ENCODE measurements at regions not wholly inside any gene's neighbourhood (a gene's known extent, or its start where the extent isn't known, plus 50 kb on each side); places are given as distances from the start of the nearest gene placed in this dataset.
"Not testable (repeated sequence)": the region's sequence is repeated elsewhere in the genome, so short reads cannot be mapped to it uniquely, and the experiment has no call there.

DNA sequence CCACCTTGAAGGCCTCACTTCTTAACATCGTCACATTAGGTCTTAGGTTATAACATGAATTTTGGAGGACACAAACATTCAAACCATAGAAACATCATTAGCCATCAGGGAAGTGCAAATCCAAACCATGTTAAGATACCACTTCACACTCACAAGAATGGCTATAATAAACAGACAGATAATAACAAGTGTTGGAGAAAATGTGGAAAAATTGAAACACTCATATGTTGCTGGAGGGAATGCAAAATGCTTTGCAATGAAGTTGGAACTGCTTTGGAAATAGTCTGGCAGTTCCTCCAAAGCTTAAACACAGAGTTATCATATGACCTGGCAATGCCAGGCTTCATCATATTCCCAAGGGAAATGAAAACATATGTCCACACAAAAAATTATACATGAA, 156.8 kb upstream of the EFCAB3 start:
- not testable (repeated sequence) for H3K36me3 ChIP-seq (ENCODE audit: control insufficient read depth in 3 of 3, insufficient read depth in 2 of 3, low read depth in 1 of 3, low read length in 3 of 3); FAIRE-seq; DNase-seq; H3K27ac ChIP-seq (ENCODE audit: low read depth in 1 of 3, low read length in 2 of 3); H3K9me3 ChIP-seq (ENCODE audit: control insufficient read depth in 2 of 2, insufficient read depth in 1 of 2, low read depth in 1 of 2, low read length in 1 of 2); H3K4me3 ChIP-seq (ENCODE audit: low read depth in 1 of 3, low read length in 3 of 3); H3K4me1 ChIP-seq (ENCODE audit: control insufficient read depth in 3 of 3, insufficient read depth in 2 of 3, low read depth in 1 of 3, low read length in 2 of 3); H3K27me3 ChIP-seq (ENCODE audit: control insufficient read depth in 3 of 3, insufficient read depth in 3 of 3, low read length in 3 of 3)
- WGBS, 3 donors, result 84 to 97% (median 96%) methylated on average over 1 of the region's 1 CpG

DNA sequence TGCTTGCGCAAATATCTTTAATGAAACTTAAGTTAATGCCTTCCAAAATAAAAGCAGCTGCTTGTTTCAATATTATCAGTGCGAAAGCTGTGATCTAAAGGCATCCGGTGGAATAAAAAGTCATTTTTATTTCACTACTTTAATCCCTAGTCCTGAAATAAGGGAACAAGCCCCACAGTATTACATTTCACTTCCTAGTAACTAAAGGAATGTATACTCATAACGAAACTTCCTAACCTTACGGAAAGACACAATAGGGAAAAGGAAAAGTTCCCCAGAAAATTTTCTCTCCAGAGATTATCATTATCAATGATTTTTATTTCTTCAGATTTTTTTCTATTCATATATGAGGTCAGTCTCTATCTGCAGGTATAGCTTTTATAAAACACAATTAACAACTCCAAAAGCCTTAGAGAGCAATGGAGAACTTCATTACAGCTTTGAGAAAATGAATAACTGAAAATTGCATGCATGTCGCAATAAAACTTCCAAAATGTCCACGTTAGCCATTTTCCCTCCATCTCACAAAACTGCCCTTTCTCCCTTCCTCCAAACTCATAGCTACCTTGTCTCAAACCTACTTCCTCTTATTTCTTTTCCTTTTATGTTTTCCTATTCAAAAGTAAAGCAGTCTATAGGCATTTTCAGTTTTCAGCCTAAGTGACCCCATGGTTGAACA, 154.3 kb upstream of the MED13 start:
- FAIRE-seq, result no peak
- no peaks in the 10 kb centered on the region for H3K9me3 ChIP-seq (ENCODE audit: control insufficient read depth in 2 of 2, insufficient read depth in 1 of 2, low read depth in 1 of 2, low read length in 1 of 2)

DNA sequence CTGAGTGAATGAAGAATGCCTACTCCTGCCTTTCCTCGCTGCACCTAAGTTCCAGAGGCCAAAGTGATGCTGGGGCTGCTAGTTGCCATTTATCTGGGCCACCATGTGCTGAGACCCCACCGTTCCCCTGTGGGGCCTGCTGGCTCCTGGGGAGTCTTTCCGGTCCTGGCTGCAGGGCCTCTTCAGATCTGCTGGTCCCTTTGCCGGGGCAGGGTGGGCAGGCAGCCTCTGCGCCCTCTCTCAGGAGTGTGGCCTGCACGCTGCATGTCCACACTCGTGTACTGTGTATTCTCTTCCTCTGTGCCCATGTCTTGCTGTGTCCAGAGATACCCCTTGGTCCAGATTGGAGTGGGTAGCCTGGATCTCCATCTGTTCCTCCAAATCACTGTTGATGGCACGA, 151.8 kb upstream of the MED13 start:
- 90 to 95% (median 93%) methylated on average over 8 of the region's 8 CpGs for WGBS, 3 donors
- no peak overlapping the region for H3K27ac ChIP-seq (ENCODE audit: low read depth in 1 of 3, low read length in 2 of 3)
- H3K36me3 ChIP-seq (ENCODE audit: control insufficient read depth in 3 of 3, insufficient read depth in 2 of 3, low read depth in 1 of 3, low read length in 3 of 3), result no peaks in the 10 kb centered on the region
- FAIRE-seq, result no peak
- no peak overlapping the region for H3K4me3 ChIP-seq (ENCODE audit: low read depth in 1 of 3, low read length in 3 of 3)
- H3K9me3 ChIP-seq (ENCODE audit: control insufficient read depth in 2 of 2, insufficient read depth in 1 of 2, low read depth in 1 of 2, low read length in 1 of 2), result no peaks in the 10 kb centered on the region
- no peaks in the 10 kb centered on the region for H3K27me3 ChIP-seq (ENCODE audit: control insufficient read depth in 3 of 3, insufficient read depth in 3 of 3, low read length in 3 of 3)
- no peaks in the 10 kb centered on the region for H3K4me1 ChIP-seq (ENCODE audit: control insufficient read depth in 3 of 3, insufficient read depth in 2 of 3, low read depth in 1 of 3, low read length in 2 of 3)
- DNase-seq, result no peak

More for the DNA sequence above, 154.3 kb upstream of the MED13 start:
- no peak for DNase-seq
- H3K27me3 ChIP-seq (ENCODE audit: control insufficient read depth in 3 of 3, insufficient read depth in 3 of 3, low read length in 3 of 3), result no peaks in the 10 kb centered on the region
- no peak overlapping the region for H3K27ac ChIP-seq (ENCODE audit: low read depth in 1 of 3, low read length in 2 of 3)
- no peaks in the 10 kb centered on the region for H3K36me3 ChIP-seq (ENCODE audit: control insufficient read depth in 3 of 3, insufficient read depth in 2 of 3, low read depth in 1 of 3, low read length in 3 of 3)
- no peaks in the 10 kb centered on the region for H3K4me1 ChIP-seq (ENCODE audit: control insufficient read depth in 3 of 3, insufficient read depth in 2 of 3, low read depth in 1 of 3, low read length in 2 of 3)
- no peak overlapping the region for H3K4me3 ChIP-seq (ENCODE audit: low read depth in 1 of 3, low read length in 3 of 3)
- 73 to 89% (median 79%) methylated on average over 7 of the region's 7 CpGs for WGBS, 3 donors

DNA sequence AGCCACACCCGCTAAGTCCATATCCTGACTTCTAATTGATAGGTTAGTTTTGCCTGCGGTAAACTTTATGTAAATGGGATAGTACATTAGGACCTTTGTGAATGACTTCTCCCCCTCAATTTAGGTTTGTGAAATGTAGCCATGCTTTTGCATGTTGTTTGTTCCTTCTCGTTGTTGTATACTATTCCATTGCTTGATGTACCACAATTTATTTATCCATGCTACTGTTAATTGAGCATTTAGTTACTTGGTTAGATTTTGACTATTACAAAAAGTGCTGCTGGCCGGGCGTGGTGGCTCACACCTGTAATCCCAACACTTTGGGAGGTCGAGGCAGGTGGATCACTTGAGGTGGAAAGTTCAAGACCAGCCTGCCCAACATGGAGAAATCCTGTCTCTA, 150.8 kb upstream of the MED13 start:
- FAIRE-seq; H3K36me3 ChIP-seq (ENCODE audit: control insufficient read depth in 3 of 3, insufficient read depth in 2 of 3, low read depth in 1 of 3, low read length in 3 of 3); H3K27ac ChIP-seq (ENCODE audit: low read depth in 1 of 3, low read length in 2 of 3); H3K4me1 ChIP-seq (ENCODE audit: control insufficient read depth in 3 of 3, insufficient read depth in 2 of 3, low read depth in 1 of 3, low read length in 2 of 3); H3K4me3 ChIP-seq (ENCODE audit: low read depth in 1 of 3, low read length in 3 of 3); H3K9me3 ChIP-seq (ENCODE audit: control insufficient read depth in 2 of 2, insufficient read depth in 1 of 2, low read depth in 1 of 2, low read length in 1 of 2); DNase-seq; H3K27me3 ChIP-seq (ENCODE audit: control insufficient read depth in 3 of 3, insufficient read depth in 3 of 3, low read length in 3 of 3): not testable (repeated sequence)
- WGBS, 3 donors, result 88 to 90% (median 89%) methylated on average over 6 of the region's 6 CpGs

DNA sequence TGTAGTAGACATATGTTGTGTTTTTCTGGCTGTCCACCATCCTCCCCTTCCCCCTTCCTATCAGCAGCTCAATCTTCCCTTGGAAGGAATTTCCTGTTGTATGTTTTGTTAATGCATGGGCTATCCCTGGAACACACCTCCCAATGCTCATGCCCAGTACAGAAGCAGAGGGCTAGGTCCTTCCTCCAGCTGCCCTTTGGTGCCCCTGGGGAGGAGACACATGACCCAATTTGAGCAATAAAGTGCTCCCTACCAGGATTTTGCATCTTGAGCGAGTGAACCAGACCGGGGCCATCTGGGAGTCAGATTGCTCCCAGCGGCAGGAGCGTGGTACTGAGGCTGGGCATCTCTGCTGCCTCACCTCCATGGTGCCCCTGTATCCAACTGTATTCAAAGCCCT, 141.5 kb upstream of the MED13 start:
- Histone ChIP-seq H3K36me3 (ENCODE audit: control insufficient read depth in 3 of 3, insufficient read depth in 2 of 3, low read depth in 1 of 3, low read length in 3 of 3) (no peaks in the 10 kb centered on the region), H3K27ac (ENCODE audit: low read depth in 1 of 3, low read length in 2 of 3) (no peak overlapping the region), H3K4me1 (ENCODE audit: control insufficient read depth in 3 of 3, insufficient read depth in 2 of 3, low read depth in 1 of 3, low read length in 2 of 3) (no peaks in the 10 kb centered on the region), H3K9me3 (ENCODE audit: control insufficient read depth in 2 of 2, insufficient read depth in 1 of 2, low read depth in 1 of 2, low read length in 1 of 2) (no peaks in the 10 kb centered on the region), H3K27me3 (ENCODE audit: control insufficient read depth in 3 of 3, insufficient read depth in 3 of 3, low read length in 3 of 3) (no peaks in the 10 kb centered on the region), H3K4me3 (ENCODE audit: low read depth in 1 of 3, low read length in 3 of 3) (no peak overlapping the region)
- FAIRE-seq, result no peak
- DNase-seq, result no peak
- WGBS, 3 donors, result 82 to 93% (median 90%) methylated on average over 3 to 4 of the region's 4 CpGs

DNA sequence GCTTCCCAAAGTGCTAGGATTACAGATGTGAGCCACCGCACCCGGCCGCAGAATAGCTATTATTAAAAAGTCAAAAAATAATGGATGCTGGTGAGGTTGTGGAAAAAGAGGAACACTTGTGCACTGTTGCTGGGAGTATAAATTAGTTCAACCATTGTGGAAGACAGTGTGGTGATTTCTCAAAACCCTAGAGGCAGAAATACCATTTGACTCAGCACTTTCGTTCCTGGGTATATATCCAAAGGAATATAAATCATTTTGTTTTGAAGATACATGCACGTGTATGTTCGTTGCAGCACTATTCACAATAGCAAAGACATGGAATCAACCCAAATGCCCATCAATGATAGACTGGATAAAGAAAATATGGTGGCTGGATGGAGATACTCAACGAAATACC, 132.1 kb upstream of the MED13 start:
- not testable (repeated sequence) for FAIRE-seq; H3K9me3 ChIP-seq (ENCODE audit: control insufficient read depth in 2 of 2, insufficient read depth in 1 of 2, low read depth in 1 of 2, low read length in 1 of 2); H3K4me3 ChIP-seq (ENCODE audit: low read depth in 1 of 3, low read length in 3 of 3); H3K36me3 ChIP-seq (ENCODE audit: control insufficient read depth in 3 of 3, insufficient read depth in 2 of 3, low read depth in 1 of 3, low read length in 3 of 3); H3K27me3 ChIP-seq (ENCODE audit: control insufficient read depth in 3 of 3, insufficient read depth in 3 of 3, low read length in 3 of 3); DNase-seq; H3K27ac ChIP-seq (ENCODE audit: low read depth in 1 of 3, low read length in 2 of 3); H3K4me1 ChIP-seq (ENCODE audit: control insufficient read depth in 3 of 3, insufficient read depth in 2 of 3, low read depth in 1 of 3, low read length in 2 of 3)
- WGBS, 3 donors, result 83 to 92% (median 86%) methylated on average over 7 of the region's 7 CpGs

DNA sequence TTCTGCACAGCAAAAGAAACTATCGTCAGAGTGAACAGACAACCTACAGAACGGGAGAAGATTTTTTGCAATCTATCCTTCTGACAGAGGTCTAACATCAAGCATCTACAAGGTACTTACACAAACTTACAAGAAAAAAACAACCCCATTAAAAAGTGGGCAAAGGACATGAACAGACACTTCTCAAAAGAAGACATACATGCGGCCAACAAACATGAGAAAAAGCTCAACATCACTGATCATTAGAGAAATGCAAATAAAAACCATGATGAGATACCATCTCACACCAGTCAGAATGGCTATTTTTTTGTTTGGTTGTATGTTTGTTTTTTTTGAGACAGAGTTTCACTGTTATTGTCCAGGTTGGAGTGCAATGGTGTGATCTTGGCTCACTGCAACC, 131.5 kb upstream of the MED13 start:
- not testable (repeated sequence) for H3K27me3 ChIP-seq (ENCODE audit: control insufficient read depth in 3 of 3, insufficient read depth in 3 of 3, low read length in 3 of 3); DNase-seq; FAIRE-seq; H3K27ac ChIP-seq (ENCODE audit: low read depth in 1 of 3, low read length in 2 of 3); H3K9me3 ChIP-seq (ENCODE audit: control insufficient read depth in 2 of 2, insufficient read depth in 1 of 2, low read depth in 1 of 2, low read length in 1 of 2); H3K4me3 ChIP-seq (ENCODE audit: low read depth in 1 of 3, low read length in 3 of 3); H3K4me1 ChIP-seq (ENCODE audit: control insufficient read depth in 3 of 3, insufficient read depth in 2 of 3, low read depth in 1 of 3, low read length in 2 of 3); H3K36me3 ChIP-seq (ENCODE audit: control insufficient read depth in 3 of 3, insufficient read depth in 2 of 3, low read depth in 1 of 3, low read length in 3 of 3)
- 96% methylated on average over 3 of the region's 3 CpGs for WGBS, 3 donors

DNA sequence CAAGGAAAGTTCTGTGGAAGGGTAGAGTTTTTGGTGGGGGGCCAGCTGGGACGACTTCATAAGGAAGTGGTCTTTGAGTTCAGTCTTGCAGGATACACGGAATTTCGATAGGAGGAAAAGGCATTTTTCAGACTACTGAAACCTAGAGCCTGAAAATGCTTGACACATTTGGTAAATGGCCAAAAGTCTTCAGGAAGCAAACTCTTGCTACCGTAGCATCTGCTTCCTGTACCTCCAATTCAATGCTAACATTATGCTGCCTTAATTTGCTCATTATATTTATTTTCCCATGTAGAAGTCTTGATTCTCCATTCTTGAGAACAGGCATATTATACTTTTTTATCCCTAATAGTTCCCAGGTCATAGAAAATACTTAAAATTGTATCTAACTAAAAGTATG, 129.3 kb upstream of the MED13 start:
- DNase-seq, result no peak
- Histone ChIP-seq H3K27me3 (ENCODE audit: control insufficient read depth in 3 of 3, insufficient read depth in 3 of 3, low read length in 3 of 3) (no peaks in the 10 kb centered on the region), H3K4me3 (ENCODE audit: low read depth in 1 of 3, low read length in 3 of 3) (no peak overlapping the region), H3K4me1 (ENCODE audit: control insufficient read depth in 3 of 3, insufficient read depth in 2 of 3, low read depth in 1 of 3, low read length in 2 of 3) (peaks cover 0 to 5% (median 0%) of the 10 kb centered on the region in 3 donors), H3K27ac (ENCODE audit: low read depth in 1 of 3, low read length in 2 of 3) (no peak overlapping the region), H3K9me3 (ENCODE audit: control insufficient read depth in 2 of 2, insufficient read depth in 1 of 2, low read depth in 1 of 2, low read length in 1 of 2) (peaks cover 0 to 2% of the 10 kb centered on the region in 2 donors), H3K36me3 (ENCODE audit: control insufficient read depth in 3 of 3, insufficient read depth in 2 of 3, low read depth in 1 of 3, low read length in 3 of 3) (no peaks in the 10 kb centered on the region)
- WGBS, 3 donors, result 53 to 67% (median 64%) methylated on average over 4 of the region's 4 CpGs
- FAIRE-seq, result no peak

DNA sequence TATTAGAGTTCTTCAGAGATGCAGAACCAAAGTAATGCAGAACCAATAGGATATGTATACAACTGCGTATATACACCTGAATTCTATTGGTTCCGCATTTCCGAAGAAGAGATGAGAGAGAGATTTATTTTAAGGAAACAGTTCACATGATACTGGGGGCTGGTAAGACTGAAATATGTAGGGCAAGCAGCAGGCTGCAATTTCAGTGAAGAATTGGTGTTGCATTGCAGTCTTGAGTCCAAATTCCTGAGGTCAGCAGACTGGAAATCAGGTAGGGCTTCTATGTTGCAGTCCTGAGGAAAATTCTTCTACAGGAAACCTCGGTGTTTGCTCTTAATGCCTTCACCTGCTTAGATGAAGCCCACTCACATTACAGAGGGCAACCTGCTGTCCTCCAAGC, 128.2 kb upstream of the MED13 start:
- Histone ChIP-seq H3K4me1 (ENCODE audit: control insufficient read depth in 3 of 3, insufficient read depth in 2 of 3, low read depth in 1 of 3, low read length in 2 of 3) (peaks cover 0 to 14% (median 0%) of the 10 kb centered on the region in 3 donors), H3K4me3 (ENCODE audit: low read depth in 1 of 3, low read length in 3 of 3) (no peak overlapping the region), H3K27ac (ENCODE audit: low read depth in 1 of 3, low read length in 2 of 3) (no peak overlapping the region), H3K36me3 (ENCODE audit: control insufficient read depth in 3 of 3, insufficient read depth in 2 of 3, low read depth in 1 of 3, low read length in 3 of 3) (no peaks in the 10 kb centered on the region), H3K9me3 (ENCODE audit: control insufficient read depth in 2 of 2, insufficient read depth in 1 of 2, low read depth in 1 of 2, low read length in 1 of 2) (peaks cover 0 to 2% of the 10 kb centered on the region in 2 donors), H3K27me3 (ENCODE audit: control insufficient read depth in 3 of 3, insufficient read depth in 3 of 3, low read length in 3 of 3) (no peaks in the 10 kb centered on the region)
- DNase-seq, result peak in 1 of 2 donors; percentile 58
- no peak for FAIRE-seq
- 81 to 91% (median 84%) methylated on average over 4 of the region's 4 CpGs for WGBS, 3 donors

Data from small intestine (tissue), 7 donors.